ENCODE measurements at regions not wholly inside any gene's neighbourhood (a gene's known extent, or its start where the extent isn't known, plus 50 kb on each side); places are given as distances from the start of the nearest gene placed in this dataset.

DNA sequence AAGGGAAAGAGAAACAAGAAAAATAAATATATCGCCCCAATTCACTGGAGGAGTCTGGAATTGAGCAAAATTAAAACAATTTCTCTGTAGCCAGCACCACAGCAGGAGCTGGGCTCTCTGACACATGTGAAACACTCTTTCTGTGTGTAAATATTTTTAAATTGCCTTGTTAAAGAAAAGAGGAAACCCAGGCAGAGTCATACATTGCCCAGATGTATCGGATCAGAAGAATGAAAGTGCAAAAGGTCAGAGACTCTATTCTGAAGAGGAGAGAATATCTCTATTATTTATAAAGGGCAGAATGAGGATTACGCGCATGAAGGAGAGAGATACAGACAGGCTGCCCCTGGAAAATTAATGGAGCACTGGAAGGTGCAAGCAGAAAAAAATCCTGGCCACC, 127.0 kb upstream of the MAN1A1 start:
- DNase-seq = no peak

GRCh38 chr6:119476024-119476423, 126.5 kb upstream of the MAN1A1 start:
- no peak for DNase-seq

- DNase-seq = no peak
Observed at GRCh38 chr6:119470893-119471542, 121.5 kb upstream of the MAN1A1 start.

- peak; percentile 64 for DNase-seq
Observed at GRCh38 chr6:119467488-119468081, 118.0 kb upstream of the MAN1A1 start.

DNA sequence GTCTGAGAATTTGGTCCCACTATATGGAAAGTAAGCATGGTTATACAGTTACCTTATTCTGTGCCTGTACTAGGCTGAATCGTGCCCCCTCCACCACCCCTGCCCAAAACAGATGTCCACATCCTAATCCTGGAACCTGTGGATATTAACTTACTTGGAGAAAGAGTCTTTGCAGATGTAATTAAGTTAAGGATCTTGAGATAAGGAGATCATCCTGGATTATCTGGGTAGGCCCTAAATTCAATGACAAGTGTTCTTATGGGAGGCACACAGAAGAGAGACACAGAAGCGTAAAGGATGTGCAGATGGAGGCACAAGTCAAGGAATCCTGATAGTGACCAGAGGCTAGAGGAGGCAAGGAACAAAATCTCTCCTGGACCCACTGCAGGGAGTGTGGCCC, 116.7 kb upstream of the MAN1A1 start:
- DNase-seq = no peak

DNA sequence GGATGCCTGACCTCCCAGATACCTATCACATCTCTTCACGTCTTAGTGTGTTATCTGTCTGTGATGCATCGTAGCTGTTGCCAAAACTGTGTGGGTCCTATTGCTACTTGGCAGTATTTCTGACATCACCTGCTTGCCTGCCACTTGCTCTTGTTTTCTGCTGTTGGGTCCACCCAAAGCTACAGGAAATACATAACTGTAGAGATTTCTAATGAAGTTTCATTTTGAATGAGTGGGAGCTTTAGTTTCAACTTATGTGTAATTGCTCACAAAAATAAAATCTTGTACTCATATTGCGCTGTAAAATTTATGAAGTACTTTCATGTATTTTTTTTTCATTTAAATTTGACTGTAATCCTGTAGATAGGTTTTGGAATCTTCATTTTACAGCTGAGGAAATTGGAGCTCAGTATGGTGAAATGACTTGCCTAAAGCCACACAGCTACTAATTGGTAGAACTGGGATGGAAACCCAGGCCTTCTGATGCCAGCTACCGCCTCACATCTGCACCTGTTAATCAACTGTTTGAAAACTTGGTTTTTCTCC, 113.6 kb upstream of the MAN1A1 start:
- no peak for DNase-seq

DNA sequence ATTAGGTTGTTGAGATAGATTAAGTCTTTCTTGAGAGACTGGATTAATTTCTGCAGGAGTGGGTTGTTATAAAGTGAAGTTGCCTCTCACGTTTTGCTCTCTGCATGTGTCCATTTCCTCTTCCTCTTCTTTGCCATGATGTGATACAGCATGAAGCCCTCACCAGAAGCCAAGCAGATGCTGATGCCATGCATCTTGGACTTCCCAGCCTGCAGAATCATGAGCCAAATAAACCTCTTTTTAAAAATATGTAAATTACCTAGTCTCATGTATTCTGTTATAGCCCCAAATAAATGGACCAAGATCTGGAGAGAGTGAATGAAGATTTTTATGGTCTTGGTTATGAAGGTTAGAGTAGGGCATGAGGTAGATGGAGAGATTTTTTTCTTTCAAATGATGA, 111.6 kb upstream of the MAN1A1 start:
- no peak for DNase-seq

DNA sequence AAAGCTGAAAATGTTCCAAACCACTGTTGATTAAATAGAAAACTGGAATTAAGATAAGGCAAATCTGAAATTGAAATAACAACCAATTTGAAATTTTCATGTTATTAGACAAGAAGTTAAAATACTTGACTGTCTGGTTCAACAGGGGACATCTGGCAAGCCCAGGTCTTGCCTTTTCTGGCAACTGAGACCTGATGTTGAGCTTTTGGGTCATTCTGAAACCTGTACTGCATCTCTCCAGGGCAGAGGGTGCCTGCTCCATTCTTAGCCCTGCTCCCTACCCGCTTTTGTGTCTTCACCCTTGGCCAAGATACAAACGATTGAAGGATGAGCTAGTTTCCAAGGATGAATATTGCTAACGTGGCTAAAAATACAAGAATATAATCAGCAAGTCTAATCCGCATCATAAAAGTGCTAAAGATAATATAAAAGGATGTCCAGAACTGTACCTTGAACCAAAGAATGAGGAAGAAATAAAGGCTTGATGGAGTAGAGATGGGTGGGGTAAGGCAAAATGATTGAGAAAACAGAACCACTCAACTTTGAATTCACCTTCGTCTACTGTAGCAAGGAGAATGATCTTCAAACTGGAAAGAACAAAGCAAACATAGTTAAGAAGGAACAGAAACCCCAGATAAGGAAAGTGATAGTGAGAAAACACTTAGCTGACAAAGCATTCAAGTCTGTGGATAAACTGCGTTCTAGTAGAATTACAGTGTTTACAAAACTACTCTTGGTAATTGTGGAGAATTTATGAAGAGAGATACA, 109.8 kb upstream of the MAN1A1 start:
- DNase-seq = no peak

GRCh38 chr6:119454714-119455113, 105.2 kb upstream of the MAN1A1 start:
- DNase-seq = no peak

DNA sequence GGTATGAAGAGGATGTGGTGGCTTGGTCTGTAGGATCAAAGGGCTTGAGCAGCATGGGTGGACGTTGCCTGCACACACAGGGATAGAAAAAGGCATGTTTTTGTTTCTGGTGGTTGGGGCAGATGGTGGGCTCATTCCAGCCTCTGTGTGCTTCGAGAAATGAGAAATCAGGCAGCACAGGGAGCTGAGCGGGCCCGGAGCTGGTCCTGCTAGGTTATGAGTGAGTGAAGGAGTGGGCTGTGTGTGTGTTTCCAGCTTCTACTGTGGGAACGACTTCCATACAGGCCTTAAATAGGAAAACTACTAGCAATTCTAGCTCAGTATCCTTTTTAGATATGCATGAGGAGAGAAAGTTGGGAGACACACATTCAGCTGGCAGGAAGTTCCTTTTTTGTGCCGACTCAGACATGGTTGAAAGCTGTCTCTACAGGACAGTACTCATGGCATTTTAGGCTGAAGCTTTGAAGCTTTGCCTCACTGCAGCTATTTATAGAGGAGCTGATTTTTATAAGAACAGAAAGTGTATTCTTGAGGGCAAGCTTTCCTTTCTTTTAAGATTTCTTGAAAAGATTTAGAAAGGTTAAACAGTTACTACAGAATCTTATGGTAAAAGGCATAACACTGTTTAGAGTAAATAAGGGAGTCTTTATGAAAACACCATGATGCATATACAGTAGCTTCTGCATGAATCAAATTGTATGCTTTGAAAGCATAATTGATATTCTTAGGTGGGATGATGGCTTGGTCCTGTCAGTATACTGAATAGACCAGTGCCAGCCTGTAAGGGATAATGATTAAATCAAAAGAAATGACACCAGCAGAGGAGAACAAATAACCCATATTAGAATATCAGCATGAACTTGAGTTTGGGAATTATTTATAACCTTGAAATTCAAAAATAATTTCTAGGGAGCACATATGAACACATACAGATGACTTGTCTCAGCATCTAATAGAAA, 104.0 kb upstream of the MAN1A1 start:
- no peak for DNase-seq

DNA sequence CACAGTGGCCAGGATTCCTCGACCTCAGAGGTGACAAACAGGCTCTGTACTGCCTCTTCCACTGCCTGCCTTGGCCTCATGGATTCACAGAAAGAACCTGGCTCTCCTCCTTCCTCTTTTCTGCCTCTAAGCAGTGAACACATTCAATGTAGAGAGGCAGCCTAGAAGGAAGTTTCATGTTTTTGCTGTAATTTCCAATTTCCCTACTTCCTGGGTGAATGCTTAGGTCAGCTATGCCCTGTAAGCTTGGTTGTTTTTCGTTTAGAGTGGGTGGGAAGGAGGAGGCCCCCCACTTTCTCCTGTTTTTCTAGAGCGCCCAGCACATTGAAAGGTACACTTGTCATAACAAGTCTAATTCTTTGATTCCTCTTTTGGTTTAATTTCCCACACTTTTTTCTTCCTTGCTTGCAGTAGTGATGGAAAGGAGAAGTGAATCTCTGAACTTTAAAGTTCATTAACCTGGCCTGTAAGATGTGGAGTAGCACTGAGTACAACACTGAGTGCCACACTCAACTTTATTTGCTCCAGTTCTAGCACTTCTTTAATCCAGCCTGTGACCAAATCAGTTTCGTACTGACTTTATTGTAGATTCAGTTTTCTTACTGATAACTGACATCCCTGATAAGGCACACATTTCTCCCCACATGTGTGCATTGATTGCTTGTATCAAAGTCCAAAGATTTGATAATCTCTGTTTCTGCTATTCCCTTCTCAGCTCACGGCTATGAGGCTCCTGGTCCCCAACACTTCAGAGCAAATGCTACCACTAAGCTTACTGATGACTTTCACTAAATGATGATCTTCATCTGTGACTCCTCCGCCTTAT, 100.0 kb upstream of the MAN1A1 start:
- DNase-seq = no peak

DNA sequence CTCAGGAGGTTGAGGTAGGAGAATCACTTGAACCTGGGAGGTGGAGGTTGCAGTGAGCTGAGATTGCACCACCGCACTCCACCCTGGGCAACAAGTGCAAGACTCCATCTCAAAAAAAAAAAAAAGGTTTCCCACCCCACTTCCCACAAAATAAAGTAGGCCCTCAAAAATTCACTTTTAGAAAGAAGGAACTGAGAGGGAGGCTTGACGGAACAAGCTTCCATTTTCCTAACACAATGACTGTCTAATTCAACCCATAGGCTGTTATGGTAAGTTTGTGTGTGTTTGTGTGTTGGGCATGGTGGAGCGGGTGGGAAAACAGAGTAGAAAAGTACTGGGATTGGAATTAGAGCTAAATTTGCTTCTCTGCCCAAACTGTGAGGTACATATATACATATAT, 98.4 kb upstream of the MAN1A1 start:
- DNase-seq = no peak

DNA sequence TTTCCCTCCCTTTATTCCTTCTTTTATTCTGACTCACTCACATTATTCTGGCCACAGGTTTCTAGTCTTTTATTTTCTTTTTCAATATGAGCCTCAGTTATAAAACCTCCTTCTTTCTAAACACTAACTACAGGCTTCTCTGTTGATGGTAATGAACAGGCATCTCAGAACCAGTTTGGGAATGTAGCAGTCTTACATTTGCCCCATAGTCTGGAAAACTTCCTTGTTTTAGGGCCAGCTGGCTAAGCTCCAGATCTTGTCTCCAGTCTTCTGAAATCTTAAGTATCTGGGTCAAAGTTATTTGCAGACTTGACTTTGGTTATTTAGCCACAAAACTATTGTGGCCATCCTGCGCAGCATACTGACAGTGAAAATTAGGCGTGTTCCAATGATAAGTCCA, 97.0 kb upstream of the MAN1A1 start:
- DNase-seq = peak; percentile 90

- peak; percentile 85 for DNase-seq
Observed at GRCh38 chr6:119446115-119446554, 96.6 kb upstream of the MAN1A1 start.

DNA sequence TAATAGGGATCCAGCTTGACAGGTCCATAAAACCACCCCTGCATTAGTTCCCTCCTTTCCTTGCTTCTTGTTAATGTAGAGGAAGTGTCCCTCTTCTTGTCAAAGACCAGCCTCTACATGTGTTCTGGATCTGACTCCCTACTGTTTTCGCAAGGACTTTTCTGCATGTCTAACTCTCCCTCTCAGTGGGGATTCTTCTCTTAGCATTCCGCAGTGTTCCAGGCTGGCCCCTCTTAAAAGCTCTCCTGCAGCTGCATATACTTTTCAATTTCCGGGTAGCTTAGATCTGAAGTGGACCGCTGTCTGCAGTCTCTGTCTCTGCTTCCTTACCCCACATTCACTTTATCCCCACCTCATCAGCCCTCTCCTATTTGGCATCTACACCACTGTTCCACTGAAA, 96.1 kb upstream of the MAN1A1 start:
- DNase-seq = peak; percentile 46

- DNase-seq = no peak
Observed at GRCh38 chr6:119444642-119445557, 95.3 kb upstream of the MAN1A1 start.

- peak; percentile 19 for DNase-seq
Observed at GRCh38 chr6:119443993-119444641, 94.6 kb upstream of the MAN1A1 start.

DNA sequence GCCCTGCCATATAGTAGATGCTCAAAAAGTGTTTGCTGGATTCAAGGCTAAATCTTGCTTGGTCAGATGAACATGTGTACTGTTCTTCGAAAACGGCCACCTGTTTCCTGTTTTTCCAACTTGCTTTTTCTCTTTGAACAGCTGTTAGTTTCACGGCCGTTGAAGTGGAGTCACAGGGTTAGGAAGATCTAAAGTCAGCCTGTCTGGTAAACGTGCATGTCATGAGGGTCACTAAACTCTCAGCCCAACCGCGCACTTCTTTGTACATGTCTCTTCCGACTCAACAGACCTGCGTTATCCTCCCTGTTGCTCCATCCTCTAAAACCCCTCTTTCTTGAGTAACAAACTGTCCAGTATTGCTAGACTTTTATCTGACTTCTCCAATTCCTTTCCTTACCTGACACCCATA, 93.2 kb upstream of the MAN1A1 start:
- no peak for DNase-seq

DNA sequence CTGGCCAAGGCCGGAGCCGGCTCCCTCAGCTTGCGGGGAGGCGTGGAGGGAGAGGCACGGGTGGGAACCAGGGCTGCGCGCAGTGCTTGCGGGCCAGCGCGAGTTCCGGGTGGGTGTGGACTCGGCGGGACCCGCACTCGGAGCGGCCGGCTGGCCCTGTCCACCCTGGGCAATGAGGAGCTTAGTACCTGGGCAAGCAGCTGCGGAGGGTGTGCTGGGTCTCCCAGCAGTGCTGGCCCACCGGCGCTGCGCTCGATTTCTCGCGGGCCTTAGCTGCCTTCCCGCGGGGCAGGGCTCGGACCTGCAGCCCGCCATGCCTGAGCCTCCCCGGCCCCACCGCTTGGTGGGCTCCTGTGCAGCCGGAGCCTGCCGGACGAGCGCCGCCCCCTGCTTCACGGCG, 91.4 kb upstream of the MAN1A1 start:
- DNase-seq = no peak

- DNase-seq = no peak
Observed at GRCh38 chr6:119436583-119436982, 87.0 kb upstream of the MAN1A1 start.
